ENCODE measurements at regions not wholly inside any gene's neighbourhood (a gene's known extent, or its start where the extent isn't known, plus 50 kb on each side); places are given as distances from the start of the nearest gene placed in this dataset.

GRCh38 chr20:11810311-11811083 lies 107.2 kb upstream of the BTBD3 start:
- Histone ChIP-seq H3K4me3 (no peak overlapping the region), H3K36me3 (no peaks in the 10 kb centered on the region), H3K4me1 (no peaks in the 10 kb centered on the region), H3K27me3 (ENCODE audit: low read depth) (no peaks in the 10 kb centered on the region), H3K9me3 (replicated peaks) (no peaks in the 10 kb centered on the region), H3K27ac (replicated peaks) (no peak overlapping the region)
- intact Hi-C loops (cut with micrococcal nuclease): no loop called here
- no peak for DNase-seq
- TF ChIP-seq CTCF (IDR thresholded peaks at IDR 0.05; ENCODE audit: borderline replicate concordance): no peak

DNA sequence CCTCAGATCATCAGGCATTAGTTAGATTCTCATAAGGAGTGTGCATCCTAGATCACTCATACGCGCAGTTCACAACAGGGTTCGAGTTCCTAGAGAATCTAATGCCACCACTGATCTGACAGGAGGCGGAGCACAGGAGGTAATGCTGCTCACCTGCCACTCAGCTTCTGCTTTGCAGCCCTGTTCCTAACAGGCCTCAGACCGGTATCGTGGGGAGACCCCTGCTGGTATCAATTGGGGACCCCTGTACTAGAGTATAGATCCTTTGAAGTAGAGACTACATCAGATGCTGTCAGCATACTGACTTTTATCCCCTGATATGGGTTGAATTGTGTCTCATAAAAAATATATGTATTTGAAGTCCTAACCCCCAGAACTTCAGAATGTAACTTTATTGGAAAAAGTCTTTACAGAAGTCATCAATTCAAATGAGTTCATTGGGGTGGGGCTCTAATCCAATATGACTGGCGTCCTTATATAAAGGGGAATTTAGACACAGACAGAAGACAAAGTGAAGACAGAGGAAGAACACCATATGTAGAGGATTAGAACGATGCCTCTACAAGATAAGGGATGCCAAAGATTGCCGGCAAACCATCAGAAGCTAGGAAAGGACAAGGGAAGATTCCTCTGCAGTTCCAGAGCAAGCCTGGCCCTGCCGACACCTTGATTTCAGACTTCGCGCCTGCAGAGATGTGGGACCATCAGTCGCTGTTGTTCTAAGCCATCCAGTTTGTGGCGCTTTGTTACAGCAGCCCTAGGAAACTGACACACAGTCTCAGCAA lies 104.4 kb upstream of the BTBD3 start:
- Histone ChIP-seq H3K36me3 (no peaks in the 10 kb centered on the region), H3K9me3 (replicated peaks) (no peaks in the 10 kb centered on the region), H3K4me3 (no peak overlapping the region), H3K27ac (replicated peaks) (no peak overlapping the region), H3K27me3 (ENCODE audit: low read depth) (no peaks in the 10 kb centered on the region), H3K4me1 (no peaks in the 10 kb centered on the region)
- DNase-seq: no peak
- TF ChIP-seq CTCF (IDR thresholded peaks at IDR 0.05; ENCODE audit: borderline replicate concordance): no peak
- intact Hi-C loops (cut with micrococcal nuclease): no loop called here

DNA sequence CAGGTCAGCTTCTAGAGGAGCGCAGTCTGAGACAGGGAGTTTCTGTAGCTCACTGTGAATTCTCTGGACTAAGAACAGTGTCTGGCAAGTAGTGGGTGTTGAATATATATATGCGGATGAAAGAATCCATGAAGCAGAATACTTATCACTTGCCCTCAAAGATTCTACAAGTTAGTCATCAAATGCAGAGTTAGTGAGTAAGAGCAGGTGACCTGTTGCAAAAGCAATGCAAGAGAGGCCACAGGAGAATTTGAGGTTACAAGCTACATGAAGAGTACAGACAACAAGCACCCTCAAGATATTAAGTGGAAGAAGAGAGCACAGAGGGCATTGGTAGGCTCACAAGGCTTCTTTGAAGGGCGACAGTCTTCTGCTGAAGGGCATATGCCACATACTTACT lies 103.4 kb upstream of the BTBD3 start:
- Histone ChIP-seq H3K27ac (replicated peaks) (no peak overlapping the region), H3K4me3 (no peak overlapping the region), H3K36me3 (no peaks in the 10 kb centered on the region), H3K27me3 (ENCODE audit: low read depth) (no peaks in the 10 kb centered on the region), H3K9me3 (replicated peaks) (no peaks in the 10 kb centered on the region), H3K4me1 (no peaks in the 10 kb centered on the region)
- DNase-seq: no peak
- intact Hi-C loops (cut with micrococcal nuclease): no loop called here
- TF ChIP-seq CTCF (IDR thresholded peaks at IDR 0.05; ENCODE audit: borderline replicate concordance): no peak

- H3K27ac ChIP-seq (replicated peaks): no peak overlapping the region
- no peaks in the 10 kb centered on the region for H3K27me3 ChIP-seq (ENCODE audit: low read depth)
- H3K9me3 ChIP-seq (replicated peaks): peaks cover 4% of the 10 kb centered on the region
- no peaks in the 10 kb centered on the region for H3K36me3 ChIP-seq
- H3K4me3 ChIP-seq: no peak overlapping the region
- DNase-seq: no peak
- no peaks in the 10 kb centered on the region for H3K4me1 ChIP-seq
- intact Hi-C loops (cut with micrococcal nuclease): no loop called here
- TF ChIP-seq CTCF (IDR thresholded peaks at IDR 0.05; ENCODE audit: borderline replicate concordance): no peak
Observed at GRCh38 chr20:11820838-11821237, 96.9 kb upstream of the BTBD3 start.

DNA sequence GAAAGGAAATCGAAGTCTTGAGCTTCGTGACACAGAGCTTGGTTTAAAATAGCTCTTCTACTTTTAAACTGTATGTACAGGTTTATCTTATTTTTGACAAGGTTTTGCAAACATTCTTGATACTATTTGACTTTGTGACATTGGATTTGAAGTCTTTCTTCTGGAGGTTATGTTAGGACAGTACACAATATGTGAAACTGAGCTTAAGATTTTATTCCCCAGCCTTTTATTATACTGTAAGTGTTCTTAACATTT lies 95.2 kb upstream of the BTBD3 start:
- Histone ChIP-seq H3K4me1 (no peaks in the 10 kb centered on the region), H3K27me3 (ENCODE audit: low read depth) (no peaks in the 10 kb centered on the region), H3K27ac (replicated peaks) (no peak overlapping the region), H3K4me3 (no peak overlapping the region), H3K36me3 (no peaks in the 10 kb centered on the region), H3K9me3 (replicated peaks) (peaks cover 7% of the 10 kb centered on the region)
- no peak for TF ChIP-seq CTCF (IDR thresholded peaks at IDR 0.05; ENCODE audit: borderline replicate concordance)
- intact Hi-C loops (cut with micrococcal nuclease): no loop called here
- no peak for DNase-seq
